GM12801 (cell line): ENCODE measurements at regions not wholly inside any gene's neighbourhood (a gene's known extent, or its start where the extent isn't known, plus 50 kb on each side); places are given as distances from the start of the nearest gene placed in this dataset.

Experiments used
- TF ChIP-seq, protein P1 (sequence below): IDR thresholded peaks from one replicate; pipeline ENCODE4 v1.5.1; 2011; ENCODE audit warnings: control low read depth; ENCODE audit not compliant: insufficient read length; ENCODE audit errors: extremely low read depth

DNA sequence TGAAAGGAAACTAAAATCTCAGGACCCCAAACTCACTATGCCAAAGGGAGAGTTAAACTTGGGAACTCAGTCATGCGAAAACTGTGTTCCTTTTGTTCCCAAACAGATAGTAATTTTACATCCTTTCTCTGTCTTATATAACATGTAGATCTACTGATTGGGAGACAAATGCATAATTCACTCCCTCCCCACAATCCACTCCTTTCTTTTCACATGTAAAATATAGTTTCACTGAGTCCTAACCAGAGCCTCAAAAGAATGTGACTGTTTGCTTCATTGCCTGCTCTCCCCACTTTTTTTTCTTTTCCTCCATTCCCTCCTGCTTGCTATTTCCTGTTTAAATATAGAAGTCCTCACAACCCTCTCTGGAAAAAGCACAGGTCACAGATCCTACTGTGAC is 699.3 kb upstream of the ADGRL3 start:
- TF ChIP-seq, protein P1, sequence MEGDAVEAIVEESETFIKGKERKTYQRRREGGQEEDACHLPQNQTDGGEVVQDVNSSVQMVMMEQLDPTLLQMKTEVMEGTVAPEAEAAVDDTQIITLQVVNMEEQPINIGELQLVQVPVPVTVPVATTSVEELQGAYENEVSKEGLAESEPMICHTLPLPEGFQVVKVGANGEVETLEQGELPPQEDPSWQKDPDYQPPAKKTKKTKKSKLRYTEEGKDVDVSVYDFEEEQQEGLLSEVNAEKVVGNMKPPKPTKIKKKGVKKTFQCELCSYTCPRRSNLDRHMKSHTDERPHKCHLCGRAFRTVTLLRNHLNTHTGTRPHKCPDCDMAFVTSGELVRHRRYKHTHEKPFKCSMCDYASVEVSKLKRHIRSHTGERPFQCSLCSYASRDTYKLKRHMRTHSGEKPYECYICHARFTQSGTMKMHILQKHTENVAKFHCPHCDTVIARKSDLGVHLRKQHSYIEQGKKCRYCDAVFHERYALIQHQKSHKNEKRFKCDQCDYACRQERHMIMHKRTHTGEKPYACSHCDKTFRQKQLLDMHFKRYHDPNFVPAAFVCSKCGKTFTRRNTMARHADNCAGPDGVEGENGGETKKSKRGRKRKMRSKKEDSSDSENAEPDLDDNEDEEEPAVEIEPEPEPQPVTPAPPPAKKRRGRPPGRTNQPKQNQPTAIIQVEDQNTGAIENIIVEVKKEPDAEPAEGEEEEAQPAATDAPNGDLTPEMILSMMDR: no peak

- TF ChIP-seq, protein P1: no peak
Observed at GRCh38 chr4:60502733-60503132, 697.4 kb upstream of the ADGRL3 start.

GRCh38 chr4:60506061-60506460 is 694.1 kb upstream of the ADGRL3 start:
- TF ChIP-seq, protein P1: no peak

GRCh38 chr4:60522265-60522664 is 677.9 kb upstream of the ADGRL3 start:
- TF ChIP-seq, protein P1: no peak

DNA sequence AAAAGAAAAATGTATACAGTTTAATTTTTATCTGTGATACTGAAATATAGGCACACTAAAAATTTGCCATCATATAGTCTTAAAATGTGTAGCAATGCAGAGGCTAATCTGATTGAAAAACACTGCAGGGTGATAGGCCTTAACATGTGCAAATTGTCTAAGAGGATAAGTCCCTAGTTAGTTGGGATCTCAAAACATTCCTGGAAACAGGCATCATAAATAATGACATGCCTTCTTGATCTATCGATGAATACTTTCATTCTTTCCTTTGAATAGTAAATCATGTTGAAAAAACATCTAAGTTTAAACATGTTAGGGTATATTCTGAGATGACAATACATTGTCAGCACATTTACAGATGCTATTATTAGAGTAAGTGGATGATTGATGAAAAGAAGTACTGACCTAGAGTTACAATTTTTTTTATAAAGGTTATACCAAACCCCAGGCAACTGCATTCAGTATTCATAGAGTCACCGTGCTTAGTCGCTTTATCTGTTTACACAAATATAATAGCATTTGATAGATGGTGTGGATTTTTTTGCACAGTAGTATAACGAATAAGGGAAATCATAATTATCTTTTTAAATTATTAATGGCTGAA is 668.2 kb upstream of the ADGRL3 start:
- TF ChIP-seq, protein P1: no peak

- TF ChIP-seq, protein P1: no peak
Observed at GRCh38 chr4:60544981-60545380, 655.1 kb upstream of the ADGRL3 start.

DNA sequence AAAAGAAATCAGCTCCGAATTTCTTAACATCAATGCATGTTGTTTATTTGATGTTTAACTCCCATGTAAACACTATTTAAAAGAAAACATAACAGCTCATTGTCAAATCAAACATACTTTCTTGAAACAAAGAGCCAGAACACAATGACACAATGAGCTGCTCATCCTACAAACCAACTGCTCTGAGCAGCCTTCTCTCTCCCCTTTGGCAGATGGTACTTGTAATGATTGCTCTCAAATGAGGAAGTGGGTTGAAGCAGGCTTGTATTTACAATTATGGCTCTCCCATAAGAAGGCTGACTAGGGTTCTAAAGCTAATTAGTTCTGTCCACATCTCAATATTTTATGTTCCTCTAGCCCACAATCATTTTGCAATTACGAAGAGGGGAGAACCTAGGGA is 637.8 kb upstream of the ADGRL3 start:
- TF ChIP-seq, protein P1: no peak

DNA sequence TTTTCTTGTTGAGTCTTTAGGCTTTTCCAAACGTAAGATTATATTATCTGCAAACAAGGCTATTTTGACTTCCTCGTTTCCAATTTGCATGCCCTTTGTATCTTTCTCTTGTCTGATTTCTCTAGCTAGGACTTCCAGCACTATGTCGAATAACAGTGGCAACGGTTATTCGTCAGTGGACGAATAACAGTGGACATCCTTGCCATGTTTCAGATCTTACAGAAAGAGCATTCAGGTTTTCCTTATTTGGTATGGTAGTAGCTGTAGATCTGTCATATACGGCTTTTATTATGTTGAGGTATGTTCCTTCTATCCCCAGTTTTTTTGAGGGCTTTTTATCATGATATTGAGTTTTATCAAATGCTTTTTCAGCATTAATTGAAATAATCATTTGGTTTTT is 634.6 kb upstream of the ADGRL3 start:
- TF ChIP-seq, protein P1: no peak
